ENCODE measurements at regions not wholly inside any gene's neighbourhood (a gene's known extent, or its start where the extent isn't known, plus 50 kb on each side); places are given as distances from the start of the nearest gene placed in this dataset.

DNA sequence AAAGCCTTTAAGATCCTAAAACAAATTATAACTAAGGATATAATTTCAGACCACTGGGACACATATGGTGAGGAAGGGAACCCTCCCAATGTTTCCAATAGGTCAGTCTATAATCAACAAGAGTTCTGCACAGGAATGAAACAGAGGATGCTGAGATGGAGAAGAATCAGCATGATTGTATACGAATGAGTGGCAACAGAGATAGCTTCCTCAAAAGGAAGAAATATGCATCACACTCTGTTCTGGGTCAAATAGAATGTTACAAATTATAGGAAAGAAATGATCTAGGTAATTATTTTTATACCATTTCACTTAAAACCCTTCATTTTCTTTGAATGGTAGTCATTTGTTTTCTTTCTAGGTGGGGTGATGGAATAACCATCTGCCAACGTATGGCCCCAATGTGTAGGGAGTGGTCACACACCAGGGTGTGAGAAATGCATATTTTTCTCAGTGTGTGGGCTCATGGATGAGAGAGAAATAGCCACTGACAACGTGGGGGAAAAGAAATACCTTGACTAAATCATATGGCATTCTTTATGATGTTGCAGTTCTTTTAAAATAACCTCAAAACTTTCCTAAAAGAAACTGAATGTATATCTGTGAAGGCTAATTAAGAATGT lies 104.6 kb upstream of the IVNS1ABP start:
- no peak for DNase-seq (ENCODE audit: low read depth)
- TF ChIP-seq, protein P1, sequence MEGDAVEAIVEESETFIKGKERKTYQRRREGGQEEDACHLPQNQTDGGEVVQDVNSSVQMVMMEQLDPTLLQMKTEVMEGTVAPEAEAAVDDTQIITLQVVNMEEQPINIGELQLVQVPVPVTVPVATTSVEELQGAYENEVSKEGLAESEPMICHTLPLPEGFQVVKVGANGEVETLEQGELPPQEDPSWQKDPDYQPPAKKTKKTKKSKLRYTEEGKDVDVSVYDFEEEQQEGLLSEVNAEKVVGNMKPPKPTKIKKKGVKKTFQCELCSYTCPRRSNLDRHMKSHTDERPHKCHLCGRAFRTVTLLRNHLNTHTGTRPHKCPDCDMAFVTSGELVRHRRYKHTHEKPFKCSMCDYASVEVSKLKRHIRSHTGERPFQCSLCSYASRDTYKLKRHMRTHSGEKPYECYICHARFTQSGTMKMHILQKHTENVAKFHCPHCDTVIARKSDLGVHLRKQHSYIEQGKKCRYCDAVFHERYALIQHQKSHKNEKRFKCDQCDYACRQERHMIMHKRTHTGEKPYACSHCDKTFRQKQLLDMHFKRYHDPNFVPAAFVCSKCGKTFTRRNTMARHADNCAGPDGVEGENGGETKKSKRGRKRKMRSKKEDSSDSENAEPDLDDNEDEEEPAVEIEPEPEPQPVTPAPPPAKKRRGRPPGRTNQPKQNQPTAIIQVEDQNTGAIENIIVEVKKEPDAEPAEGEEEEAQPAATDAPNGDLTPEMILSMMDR (conservative IDR thresholded peaks at IDR 0.05; ENCODE audit: low read length) = no peak
- no peak overlapping the region for H3K4me3 ChIP-seq (ENCODE audit: low read length)

DNA sequence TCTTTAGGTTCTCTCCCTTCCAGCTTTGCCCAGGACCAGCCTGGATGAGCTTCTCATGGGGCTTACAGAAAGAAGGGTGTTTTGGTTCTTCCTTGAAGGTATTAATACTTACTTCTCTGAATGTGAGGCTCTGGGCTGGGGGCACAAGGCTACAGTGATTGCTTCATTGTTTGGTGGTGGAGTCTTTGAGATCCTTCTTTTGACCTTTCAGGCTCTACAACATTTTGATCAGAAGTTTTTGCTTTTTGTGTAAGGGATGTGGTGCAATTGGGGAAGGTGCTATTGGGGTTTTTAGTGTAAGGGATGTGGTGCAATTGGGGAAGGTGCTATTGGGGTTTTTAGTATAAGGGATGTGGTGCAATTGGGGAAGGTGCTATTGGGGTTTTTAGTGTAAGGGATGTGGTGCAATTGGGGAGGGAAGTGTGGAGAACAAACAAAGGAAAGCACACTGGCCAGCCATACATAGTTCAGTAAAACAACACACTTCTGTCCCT lies 103.6 kb upstream of the IVNS1ABP start:
- no peak overlapping the region for H3K4me3 ChIP-seq (ENCODE audit: low read length)
- no peak for DNase-seq (ENCODE audit: low read depth)
- TF ChIP-seq, protein P1 (conservative IDR thresholded peaks at IDR 0.05; ENCODE audit: low read length) = no peak

GRCh38 chr1:185419718-185420117 lies 102.7 kb upstream of the IVNS1ABP start:
- peak; percentile 63 for DNase-seq (ENCODE audit: low read depth)
- TF ChIP-seq, protein P1 (conservative IDR thresholded peaks at IDR 0.05; ENCODE audit: low read length) = no peak
- H3K4me3 ChIP-seq (ENCODE audit: low read length) = no peak overlapping the region

DNA sequence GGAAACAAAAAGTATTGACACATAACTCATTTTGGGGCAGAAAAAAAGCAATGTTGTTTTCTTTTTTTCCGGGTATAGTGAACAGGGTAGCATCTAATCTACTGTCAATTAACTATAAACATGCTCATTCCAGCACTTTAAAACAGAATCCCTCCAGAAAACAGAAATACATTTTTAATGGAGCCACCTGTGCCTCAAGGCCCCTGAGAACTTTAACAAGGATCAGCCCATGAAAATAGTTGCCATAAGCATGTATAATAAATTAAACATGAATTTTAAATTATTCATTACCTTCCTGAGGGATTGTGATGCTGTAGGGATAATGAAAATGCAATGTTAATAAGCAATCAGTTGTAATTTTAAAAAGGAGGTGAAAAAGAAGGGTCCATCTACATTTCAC lies 101.4 kb upstream of the IVNS1ABP start:
- TF ChIP-seq, protein P1 (conservative IDR thresholded peaks at IDR 0.05; ENCODE audit: low read length) = no peak
- no peak for DNase-seq (ENCODE audit: low read depth)
- no peak overlapping the region for H3K4me3 ChIP-seq (ENCODE audit: low read length)

DNA sequence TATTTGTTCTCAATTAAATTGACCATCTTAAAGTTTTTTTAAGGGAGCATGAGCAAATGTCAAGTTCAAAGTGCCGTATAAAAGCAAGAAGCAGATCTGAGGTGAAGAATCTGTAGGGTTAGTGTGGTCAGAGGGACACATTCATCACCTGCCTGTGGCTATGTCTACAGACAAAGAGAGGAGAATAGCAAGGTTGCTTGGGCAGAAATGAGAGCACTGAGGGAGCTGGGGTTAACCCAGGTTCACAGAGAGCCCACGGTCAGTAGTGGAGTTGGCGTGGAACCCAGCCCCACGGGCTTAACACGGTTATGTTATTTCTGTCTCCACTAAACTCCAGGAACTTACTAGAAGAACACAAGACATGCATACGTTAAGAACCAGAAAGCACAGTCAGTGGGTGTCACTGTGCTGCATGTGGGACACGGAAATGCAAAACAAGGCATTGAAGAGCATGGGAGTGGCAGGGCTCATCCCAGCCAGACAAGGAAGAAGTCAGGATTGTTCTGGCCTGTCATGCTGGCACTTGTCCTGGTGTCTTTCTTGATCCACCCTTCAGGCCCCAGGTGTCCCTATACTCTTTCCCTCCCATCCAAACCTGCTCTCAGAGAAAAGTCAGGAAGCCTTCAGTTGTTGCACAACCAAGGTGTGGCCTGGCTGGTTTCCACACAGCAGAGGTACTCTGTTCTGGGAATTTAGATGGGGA lies 95.5 kb upstream of the IVNS1ABP start:
- no peak overlapping the region for H3K4me3 ChIP-seq (ENCODE audit: low read length)
- DNase-seq (ENCODE audit: low read depth) = no peak
- TF ChIP-seq, protein P1 (conservative IDR thresholded peaks at IDR 0.05; ENCODE audit: low read length) = no peak

GRCh38 chr1:185409763-185410528 lies 92.9 kb upstream of the IVNS1ABP start:
- DNase-seq (ENCODE audit: low read depth) = peak; percentile 70
- TF ChIP-seq, protein P1 (conservative IDR thresholded peaks at IDR 0.05; ENCODE audit: low read length) = no peak

More at GRCh38 chr1:185409763-185410528, 92.9 kb upstream of the IVNS1ABP start:
- no peak overlapping the region for H3K4me3 ChIP-seq (ENCODE audit: low read length)

Data from AG10803 (cell line).